HCT116 (cell line): ENCODE measurements at regions not wholly inside any gene's neighbourhood (a gene's known extent, or its start where the extent isn't known, plus 50 kb on each side); places are given as distances from the start of the nearest gene placed in this dataset.

Source experiments
- ATAC-seq: fragments of 200-7000 bp; cut with Tn5 transposase; 2 replicates; pipeline ENCODE4 v1.9.1; 2020; ENCODE audit warnings: mild to moderate bottlenecking, moderate library complexity
- BruUV-seq: library from RNA; stranded (reverse); fragments of 400-500 nt; replicated peaks from 2 replicates; lab custom pipeline; 2021; lab: Mats Ljungman, UMichigan
- CTCF ChIA-PET: fragments of 300-600 bp; sonication (Branson Sonifier 250); formaldehyde crosslinking; loops from one replicate; lab custom pipeline; 2021; ENCODE audit warnings: antibody characterized with exemption; lab: Charles Lee
- POLR2A ChIA-PET: fragments of 300-600, 350-600 bp; sonication (Branson Sonifier 250); formaldehyde crosslinking; loops from one replicate; lab custom pipeline; 2021; ENCODE audit warnings: antibody characterized with exemption; lab: Charles Lee
- RAD21 ChIA-PET, 2 experiments: fragments of 300-600 bp; sonication (Branson Sonifier 250); formaldehyde crosslinking; loops; one replicate each; lab custom pipeline; 2023; ENCODE audit warnings: low total read pairs in 2 of 2; ENCODE audit not compliant: uncharacterized antibody in 2 of 2, unreplicated experiment in 2 of 2, low non-redundant PET in 1 of 2; lab: Charles Lee
- DNase-seq: peaks from one replicate; pipeline ENCODE4 v3.0.0-alpha.2; 2010; ENCODE audit warnings: low read depth, low spot score
- H2AFZ ChIP-seq: fragments of 200-600 bp; shearing (Covaris generic), sonication (generic); 2 replicates; pipeline ENCODE4 v1.6.1; 2017; ENCODE audit warnings: low read depth, mixed run types, mixed read lengths, antibody characterized with exemption, low read length; ENCODE audit not compliant: poor library complexity, severe bottlenecking
- H3K27ac ChIP-seq: 2 replicates; pipeline ENCODE4 v1.5.1; 2012; ENCODE audit warnings: low read depth, low read length
- H3K27me3 ChIP-seq: fragments of 200-600 bp; sonication (generic); 2 replicates; pipeline ENCODE4 v1.6.1; 2016; ENCODE audit warnings: mixed run types, low read length, mixed read lengths; ENCODE audit not compliant: insufficient read depth
- H3K36me3 ChIP-seq, 2 experiments: fragments of 200-500 bp in 1 of 2; fragments of 200-600 bp in 1 of 2; sonication (Bioruptor generic) in 1 of 2; sonication (generic) in 1 of 2; 2 replicates each; pipeline versions ENCODE4 v1.5.1 to v1.6.1; 2014 to 2016; ENCODE audit warnings: low read length in 2 of 2, inconsistent platforms in 1 of 2, mixed read lengths in 1 of 2, mixed run types in 1 of 2; ENCODE audit not compliant: insufficient read depth in 2 of 2, control insufficient read depth in 1 of 2
- H3K4me1 ChIP-seq, 2 experiments: fragments of 200-600 bp in 1 of 2; sonication (generic) in 1 of 2; 2 replicates each; pipeline versions ENCODE4 v1.5.1 to v1.6.1; 2012 to 2017; ENCODE audit warnings: low read length in 2 of 2, inconsistent platforms in 1 of 2, mild to moderate bottlenecking in 1 of 2, mixed read lengths in 1 of 2, mixed run types in 1 of 2, moderate library complexity in 1 of 2; ENCODE audit not compliant: insufficient read depth in 2 of 2, control insufficient read depth in 1 of 2
- H3K4me2 ChIP-seq: fragments of 200-600 bp; sonication (generic); 2 replicates; pipeline ENCODE4 v1.6.1; 2017; ENCODE audit warnings: mixed run types, low read length, mixed read lengths
- H3K4me3 ChIP-seq, 2 experiments: fragments of 200-600 bp in 1 of 2; sonication (generic) in 1 of 2; replicated peaks in 1 of 2; 2 replicates each; pipeline ENCODE4 v1.5.1; 2011 to 2016; ENCODE audit warnings: low read length in 2 of 2, control low read depth in 1 of 2, low read depth in 1 of 2, mild to moderate bottlenecking in 1 of 2, mixed read lengths in 1 of 2, mixed run types in 1 of 2
- H3K79me2 ChIP-seq: fragments of 200-600 bp; sonication (generic); 2 replicates; pipeline ENCODE4 v1.6.1; 2017; ENCODE audit warnings: mild to moderate bottlenecking, mixed run types, low read length, moderate library complexity, mixed read lengths; ENCODE audit not compliant: insufficient read depth
- H3K9ac ChIP-seq: fragments of 200-600 bp; sonication (generic); 2 replicates; pipeline ENCODE4 v1.6.1; 2016; ENCODE audit warnings: low read length, mixed read lengths
- H3K9me2 ChIP-seq: fragments of 200-600 bp; sonication (generic), shearing (Covaris generic); 2 replicates; pipeline ENCODE4 v1.6.1; 2017; ENCODE audit warnings: mixed run types, mild to moderate bottlenecking, moderate library complexity; ENCODE audit not compliant: insufficient read depth
- H3K9me3 ChIP-seq, 2 experiments: fragments of 200-500 bp in 1 of 2; fragments of 200-600 bp in 1 of 2; sonication (Bioruptor generic) in 1 of 2; sonication (generic) in 1 of 2; 2 replicates each; pipeline ENCODE4 v1.6.1; 2014 to 2017; ENCODE audit warnings: low read length in 2 of 2, mixed read lengths in 2 of 2, inconsistent platforms in 1 of 2, low read depth in 1 of 2, mild to moderate bottlenecking in 1 of 2, mixed run types in 1 of 2, moderate library complexity in 1 of 2; ENCODE audit not compliant: control insufficient read depth in 1 of 2, insufficient read depth in 1 of 2
- H4K20me1 ChIP-seq: fragments of 200-600 bp; sonication (generic), shearing (Covaris generic); 2 replicates; pipeline ENCODE4 v1.6.1; 2017; ENCODE audit warnings: mixed run types, mild to moderate bottlenecking, moderate library complexity; ENCODE audit not compliant: insufficient read depth
- ATF3 ChIP-seq: IDR thresholded peaks from 2 replicates; pipeline ENCODE4 v1.6.1; 2012
- CBX3 ChIP-seq: IDR thresholded peaks from 2 replicates; pipeline ENCODE4 v1.6.1; 2012; ENCODE audit warnings: low read depth
- CEBPB ChIP-seq: IDR thresholded peaks from 2 replicates; pipeline ENCODE4 v1.6.1; 2012; ENCODE audit warnings: low read depth
- EGR1 ChIP-seq: IDR thresholded peaks from 2 replicates; pipeline ENCODE4 v1.6.1; 2012; ENCODE audit warnings: low read depth
- ELF1 ChIP-seq: IDR thresholded peaks from 2 replicates; pipeline ENCODE4 v1.6.1; 2012; ENCODE audit warnings: low read depth, borderline replicate concordance
- EZH2 ChIP-seq: fragments of 200-600 bp; sonication (generic); IDR thresholded peaks from 2 replicates; pipeline ENCODE4 v1.6.1; 2017; ENCODE audit warnings: antibody characterized with exemption, mixed run types
- EZH2phosphoT487 ChIP-seq: fragments of 200-600 bp; IDR thresholded peaks from 2 replicates; pipeline ENCODE4 v1.6.1; 2018; ENCODE audit warnings: antibody characterized with exemption, borderline replicate concordance
- FOSL1 ChIP-seq: IDR thresholded peaks from 2 replicates; pipeline ENCODE4 v1.6.1; 2012; ENCODE audit warnings: low read depth
- JUND ChIP-seq: IDR thresholded peaks from 2 replicates; pipeline ENCODE4 v1.6.1; 2012
- POLR2A ChIP-seq: IDR thresholded peaks from 2 replicates; pipeline ENCODE4 v1.7.0; 2011; ENCODE audit warnings: borderline replicate concordance; ENCODE audit not compliant: insufficient read depth, insufficient read length; ENCODE audit errors: extremely low read depth
- RAD21 ChIP-seq: IDR thresholded peaks from 2 replicates; pipeline ENCODE4 v1.6.1; 2012; ENCODE audit warnings: low read depth, mild to moderate bottlenecking
- SRF ChIP-seq: IDR thresholded peaks from 2 replicates; pipeline ENCODE4 v1.6.1; 2012; ENCODE audit warnings: low read depth
- YY1 ChIP-seq: IDR thresholded peaks from 2 replicates; pipeline ENCODE4 v1.6.1; 2011; ENCODE audit warnings: low read length, low read depth, moderate library complexity, mild to moderate bottlenecking; ENCODE audit not compliant: insufficient replicate concordance; ENCODE audit errors: extremely low read depth
- ZBTB33 ChIP-seq: IDR thresholded peaks from 2 replicates; pipeline ENCODE4 v1.6.1; 2011; ENCODE audit warnings: mild to moderate bottlenecking, low read length, moderate library complexity; ENCODE audit not compliant: insufficient replicate concordance; ENCODE audit errors: extremely low read depth
- ZFX ChIP-seq: fragments of 450-650 bp; IDR thresholded peaks from 2 replicates; pipeline ENCODE4 v1.6.1; 2017
- intact Hi-C: fragments of 100-400 bp; cut with micrococcal nuclease; formaldehyde crosslinking; loops from 2 replicates; pipeline ENCODE4 v1.10.0; 2022

GRCh38 chr9:81086416-81086815 lies 602.9 kb downstream of the TLE1 start:
- ATAC-seq, result no peak
- Histone ChIP-seq H3K9me3 (no peaks in the 10 kb centered on the region), H2AFZ (no peak overlapping the region), H3K9me2 (no peaks in the 10 kb centered on the region), H3K4me3 (no peak overlapping the region), H3K27me3 (no peaks in the 10 kb centered on the region), H3K36me3 (no peaks in the 10 kb centered on the region), H3K4me1 (no peaks in the 10 kb centered on the region), H3K27ac (no peak overlapping the region), H3K79me2 (no peaks in the 10 kb centered on the region), H3K4me2 (no peak overlapping the region)
- CTCF ChIA-PET, result no interaction called here
- RAD21 ChIA-PET, result no interaction called here
- BruUV-seq, result no TSS peak
- DNase-seq, result no peak
- POLR2A ChIA-PET, result no interaction called here
- intact Hi-C loops, result no loop called here
- TF ChIP-seq JUND, result no peak
- TF ChIP-seq ZFX, result no peak
- TF ChIP-seq ELF1, result no peak
- no peak for TF ChIP-seq POLR2A
- no peak for TF ChIP-seq FOSL1
- no peak for TF ChIP-seq EZH2
- no peak for TF ChIP-seq CEBPB
- no peak for TF ChIP-seq SRF
- TF ChIP-seq, all 23 proteins: peak for 0
- Histone ChIP-seq H4K20me1 (no peaks in the 10 kb centered on the region), H3K9ac (no peak overlapping the region)

GRCh38 chr9:81083854-81084512 lies 605.4 kb downstream of the TLE1 start:
- H3K4me1 ChIP-seq, result no peaks in the 10 kb centered on the region
- no TSS peak for BruUV-seq
- H3K9ac ChIP-seq, result no peak overlapping the region
- no peak for DNase-seq
- ATAC-seq, result no peak
- ChIA-PET CTCF (no interaction called here), RAD21 (no interaction called here), POLR2A (no interaction called here)
- H3K4me3 ChIP-seq, result no peak overlapping the region
- no peak overlapping the region for H3K4me2 ChIP-seq
- no peaks in the 10 kb centered on the region for H3K27me3 ChIP-seq
- H3K9me3 ChIP-seq, result no peaks in the 10 kb centered on the region
- no peaks in the 10 kb centered on the region for H4K20me1 ChIP-seq
- intact Hi-C loops, result no loop called here
- H3K27ac ChIP-seq, result no peak overlapping the region
- no peaks in the 10 kb centered on the region for H3K9me2 ChIP-seq
- no peak for TF ChIP-seq RAD21
- no peak for TF ChIP-seq FOSL1
- TF ChIP-seq ELF1, result no peak
- TF ChIP-seq EZH2phosphoT487, result no peak
- no peak for TF ChIP-seq EGR1
- TF ChIP-seq ZFX, result no peak
- no peak for TF ChIP-seq JUND
- no peak for TF ChIP-seq SRF
- no peak for TF ChIP-seq CEBPB
- TF ChIP-seq YY1, result no peak
- TF ChIP-seq ZBTB33, result no peak
- no peak for TF ChIP-seq CBX3
- TF ChIP-seq ATF3, result no peak
- no peak overlapping the region for H2AFZ ChIP-seq
- H3K36me3 ChIP-seq, result no peaks in the 10 kb centered on the region
- H3K79me2 ChIP-seq, result no peaks in the 10 kb centered on the region
